GM18867 (cell line): ENCODE measurements at regions not wholly inside any gene's neighbourhood (a gene's known extent, or its start where the extent isn't known, plus 50 kb on each side); places are given as distances from the start of the nearest gene placed in this dataset.
"Not testable (repeated sequence)": the region's sequence is repeated elsewhere in the genome, so short reads cannot be mapped to it uniquely, and the experiment has no call there.

Experiments used
- ATAC-seq: cut with Tn5 transposase; IDR thresholded peaks from one replicate; pipeline ENCODE4 v1.9.1; 2021; ENCODE audit warnings: mild to moderate bottlenecking, moderate library complexity; ENCODE audit not compliant: unreplicated experiment

DNA sequence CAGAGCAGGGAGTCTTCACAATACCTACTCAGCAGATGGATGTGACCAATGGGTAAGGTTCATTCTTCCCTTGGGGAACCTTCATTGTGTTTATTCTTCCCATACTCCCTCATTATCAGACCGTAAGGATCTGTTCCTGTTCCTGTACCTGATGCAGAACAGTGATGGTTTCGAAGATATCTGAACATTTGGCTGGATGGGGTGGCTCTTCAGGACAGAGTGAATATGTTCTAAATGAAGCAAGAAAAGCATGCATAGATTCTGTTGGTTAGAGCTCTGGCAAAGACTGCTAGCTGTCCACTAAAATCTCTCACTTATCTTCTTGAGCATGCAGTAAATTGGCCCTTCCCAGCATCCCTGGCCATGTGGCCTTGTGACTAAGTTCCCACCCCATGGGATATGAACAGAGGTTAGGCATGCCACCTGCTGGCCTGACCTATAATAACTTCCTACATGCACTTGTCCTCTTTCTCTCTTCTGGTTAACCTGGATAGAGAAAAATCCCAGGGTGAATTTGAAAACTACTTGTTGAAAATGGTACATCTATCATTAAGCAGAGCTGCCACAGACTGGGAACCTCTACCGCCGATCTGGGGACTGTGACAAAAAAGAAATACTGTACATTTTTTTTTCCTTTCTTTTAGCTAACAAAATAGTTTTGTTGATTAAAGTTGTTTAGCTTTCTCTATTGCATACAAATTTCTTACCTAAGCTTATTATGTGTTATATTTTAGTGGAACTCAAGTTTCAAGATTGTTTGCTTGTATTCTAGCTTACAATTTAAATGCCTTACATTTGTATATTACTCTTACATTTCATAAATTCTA, 60.0 kb upstream of the BANK1 start:
- ATAC-seq: peak; percentile 95

DNA sequence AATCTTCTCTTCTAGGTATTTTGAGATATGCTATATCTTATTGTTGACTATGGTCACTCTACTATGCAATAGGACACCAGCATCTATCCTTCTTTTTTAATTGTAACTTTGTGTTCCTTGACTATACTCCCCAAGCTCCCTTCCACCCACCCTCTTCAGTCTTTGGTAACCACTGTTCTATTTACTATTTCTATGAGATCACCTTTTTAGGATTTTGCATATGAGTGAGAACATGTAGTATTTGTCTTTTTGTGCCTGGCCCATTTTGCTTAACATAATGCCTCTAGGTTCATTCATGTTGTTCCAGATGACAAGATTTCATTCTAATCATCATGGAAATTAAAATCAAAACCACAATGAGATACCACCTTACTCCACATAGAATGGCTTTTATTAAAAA, 63.3 kb upstream of the BANK1 start:
- no peak for ATAC-seq

DNA sequence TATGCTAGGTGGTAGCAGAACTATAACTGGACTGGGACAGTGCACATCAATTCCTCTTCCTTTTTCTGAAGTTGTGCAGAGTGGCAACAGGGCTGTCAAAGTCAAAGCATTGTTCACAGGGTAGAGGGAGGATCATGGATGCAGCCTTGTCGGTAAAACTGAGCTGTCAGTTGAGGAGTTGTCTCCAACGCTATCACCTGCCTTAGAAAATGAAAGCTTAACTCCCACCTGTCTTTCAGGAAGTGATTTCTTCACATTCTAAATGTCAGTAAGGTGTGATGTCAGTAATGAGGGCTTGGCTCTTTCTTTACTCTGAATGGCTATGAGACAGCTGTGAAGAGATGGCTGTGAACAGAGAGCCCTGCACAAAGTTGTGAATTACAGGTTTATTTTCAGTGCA, 66.4 kb upstream of the BANK1 start:
- ATAC-seq: peak; percentile 93

DNA sequence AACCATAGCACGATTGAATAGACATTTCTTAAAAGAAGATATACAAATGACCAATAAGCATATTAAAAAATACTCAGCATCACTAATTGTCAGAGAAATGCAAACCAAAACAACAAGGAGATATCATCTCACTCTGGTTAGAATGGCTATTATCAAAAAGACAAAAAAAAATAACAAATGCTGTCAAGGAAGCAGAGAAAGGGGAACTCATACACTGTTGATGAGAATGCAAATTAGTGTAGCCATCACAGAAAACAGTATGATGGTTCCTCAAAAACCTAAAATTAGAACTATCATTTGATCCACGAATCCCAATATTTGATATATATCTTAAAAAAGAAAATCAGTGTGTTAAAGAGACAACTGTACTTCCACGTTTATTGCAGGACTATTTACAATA, 71.7 kb upstream of the BANK1 start:
- ATAC-seq: no peak

DNA sequence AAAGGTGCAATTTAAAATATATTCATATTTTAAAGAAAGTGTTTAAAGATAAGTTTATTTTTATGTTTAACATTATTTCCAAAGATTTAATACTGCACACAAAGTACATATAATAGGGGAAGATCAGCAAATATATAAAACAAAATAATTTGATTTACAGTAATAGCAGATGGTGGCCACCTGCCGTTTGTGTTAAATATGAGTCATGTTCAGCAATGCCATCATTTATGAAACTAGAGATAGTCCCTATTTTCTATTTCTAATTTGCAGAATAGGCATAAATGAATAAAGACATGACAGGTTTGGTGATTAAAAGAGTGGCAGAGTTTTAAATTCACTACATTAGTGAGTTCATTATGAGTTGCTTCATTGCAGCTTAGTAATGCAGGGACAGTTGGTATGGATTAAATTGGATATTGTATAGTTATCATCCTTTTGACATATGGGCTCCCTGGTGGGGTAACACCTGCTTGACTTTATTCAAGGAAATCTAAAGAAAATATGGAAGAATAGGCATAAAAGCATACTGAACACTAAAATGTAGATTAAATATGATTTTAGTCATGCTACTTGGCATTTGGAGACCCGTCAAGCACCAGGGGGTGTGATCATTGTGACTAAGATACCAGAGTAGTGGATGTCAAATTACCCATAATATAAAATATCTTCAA, 78.8 kb upstream of the BANK1 start:
- no peak for ATAC-seq

DNA sequence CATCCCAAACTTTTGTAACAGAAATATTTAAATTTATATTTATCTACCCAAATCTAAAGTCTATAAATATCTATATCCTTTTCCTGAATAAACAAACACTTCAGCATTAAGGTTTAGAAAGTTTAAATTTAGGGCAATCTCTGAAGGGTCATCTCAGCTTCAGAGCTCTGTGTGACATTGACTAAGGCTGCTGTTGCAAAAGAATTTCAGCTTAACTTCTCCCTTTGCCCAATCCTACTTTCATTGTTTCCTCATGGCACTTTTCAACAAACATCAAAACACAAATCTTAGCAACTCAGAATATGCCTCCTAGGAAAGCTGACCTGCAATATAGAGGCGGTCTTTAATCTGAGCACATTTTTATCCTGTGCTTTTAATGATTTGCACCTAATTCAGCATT, 79.7 kb upstream of the BANK1 start:
- ATAC-seq: no peak

DNA sequence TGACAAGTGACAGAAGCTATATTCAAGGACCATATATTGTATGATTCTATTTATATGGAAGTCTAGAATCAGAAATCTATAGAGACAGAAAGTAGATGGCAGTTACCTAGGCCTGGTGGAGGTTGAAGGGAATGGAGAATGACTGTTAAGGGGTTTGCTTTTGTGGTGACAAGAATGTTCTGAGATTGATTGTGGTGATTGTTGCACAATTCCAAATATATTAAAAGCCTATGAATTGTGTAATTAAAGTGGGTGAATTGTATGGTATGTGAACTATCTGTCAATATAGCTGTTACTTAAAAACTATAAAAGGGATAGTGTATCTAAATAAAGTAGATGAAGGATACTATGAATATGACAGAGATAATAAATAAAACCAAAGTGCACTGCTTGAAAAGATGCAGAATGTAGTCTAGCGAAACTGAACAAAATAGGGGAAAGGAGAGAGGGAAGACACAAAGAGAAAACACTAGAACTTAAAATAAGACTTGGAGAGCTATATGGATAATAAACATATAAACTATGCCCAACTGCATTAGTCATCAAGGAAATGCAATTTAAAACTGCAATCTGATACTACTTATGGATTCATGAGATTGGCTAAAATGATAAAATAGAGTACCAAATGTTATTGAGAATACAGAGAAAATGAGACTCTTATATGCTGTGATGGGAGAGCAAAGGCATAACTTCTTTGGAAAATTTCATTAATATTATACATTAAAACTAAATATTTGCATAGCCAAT, 82.1 kb upstream of the BANK1 start:
- no peak for ATAC-seq

DNA sequence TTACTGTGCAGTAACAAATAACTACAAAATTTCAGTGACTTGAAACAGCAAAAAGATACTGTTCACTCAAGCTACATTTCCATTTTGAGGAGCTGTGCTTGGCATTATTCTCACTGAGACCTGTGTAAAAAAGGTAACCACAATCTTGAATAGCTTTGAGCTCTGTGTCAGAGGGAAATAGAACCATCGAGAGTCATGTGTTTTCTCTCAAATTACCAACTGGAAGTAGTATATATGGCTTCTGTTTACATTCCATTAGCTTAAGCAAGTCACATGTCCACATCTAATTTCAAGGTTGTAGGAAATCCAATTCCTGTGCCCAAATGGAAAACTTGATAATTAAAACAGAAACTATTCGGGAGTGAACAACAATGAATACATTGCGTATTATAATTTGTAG, 82.9 kb upstream of the BANK1 start:
- no peak for ATAC-seq

DNA sequence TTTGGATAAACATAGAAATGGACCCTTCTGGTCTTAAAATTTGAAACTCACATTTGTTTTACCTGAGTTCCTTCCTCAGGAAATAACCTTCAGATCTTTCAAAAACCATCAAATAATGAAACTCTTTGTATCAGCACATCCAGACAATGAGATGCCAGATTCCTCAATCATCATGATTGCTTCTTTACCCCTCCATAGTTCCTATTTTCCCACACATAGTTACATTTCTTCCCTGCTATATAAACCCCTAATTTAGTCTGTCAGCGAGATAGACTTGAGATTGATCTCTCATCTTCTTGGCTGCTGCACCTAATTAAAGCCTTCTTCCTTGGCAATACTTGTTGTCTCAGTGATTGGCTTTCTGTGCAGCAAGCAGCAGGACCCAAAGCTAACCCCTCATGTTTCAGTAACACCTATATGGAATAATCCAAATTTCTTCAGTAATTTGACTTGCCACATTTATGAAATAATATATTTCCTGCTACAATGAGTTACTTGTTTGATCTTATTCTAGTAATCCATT, 83.9 kb upstream of the BANK1 start:
- no peak for ATAC-seq

DNA sequence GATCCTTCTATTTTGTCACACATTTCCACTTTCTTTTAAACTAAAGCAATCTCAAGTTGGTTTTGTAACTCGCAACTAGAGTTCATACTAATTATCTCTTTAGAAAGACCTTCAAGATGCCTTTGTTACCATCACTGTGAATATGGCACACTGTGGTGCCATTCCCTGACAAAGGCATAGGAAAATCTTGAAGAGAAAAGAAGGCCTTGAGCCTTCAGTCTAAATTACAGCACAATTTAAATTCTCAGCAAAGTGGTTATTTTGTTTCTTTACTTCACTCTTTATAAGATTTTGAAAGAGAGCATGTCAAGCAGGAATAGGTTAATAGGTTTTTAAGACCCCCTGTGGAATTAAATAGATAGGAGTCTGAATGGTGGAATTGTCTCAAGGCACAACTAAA, 89.0 kb upstream of the BANK1 start:
- ATAC-seq: no peak

DNA sequence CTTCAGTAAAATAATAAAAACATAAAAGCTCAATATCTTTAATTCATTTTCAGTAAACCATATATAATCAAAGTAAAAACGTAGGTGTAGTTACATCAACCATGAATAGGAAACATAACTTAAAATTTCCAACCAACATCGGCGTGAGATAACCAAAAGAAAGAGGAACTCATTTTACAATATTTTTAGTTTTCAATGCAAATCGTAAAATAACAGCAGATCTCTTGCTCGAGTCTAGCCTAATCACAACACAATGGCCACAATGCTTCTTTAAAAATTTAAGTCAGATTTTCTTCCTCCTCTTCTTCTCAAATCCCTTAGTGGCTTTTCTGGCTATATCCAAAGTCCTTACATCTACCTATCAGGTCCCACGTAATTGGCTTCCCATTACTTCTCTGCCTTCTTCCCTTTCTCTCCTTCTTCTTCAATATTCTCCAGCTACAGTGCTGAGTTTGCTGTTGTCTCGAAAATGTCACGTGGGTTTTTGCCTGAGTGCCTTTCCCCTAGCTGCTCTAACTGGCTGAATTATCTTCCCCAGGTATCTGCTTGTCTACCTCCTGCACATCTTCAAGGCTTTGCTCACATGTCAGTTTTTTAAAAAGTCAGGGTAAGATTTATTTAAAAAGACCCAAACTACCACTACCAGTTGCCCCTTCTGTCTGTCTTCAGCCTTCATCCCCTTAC, 90.9 kb upstream of the BANK1 start:
- ATAC-seq: peak; percentile 43

DNA sequence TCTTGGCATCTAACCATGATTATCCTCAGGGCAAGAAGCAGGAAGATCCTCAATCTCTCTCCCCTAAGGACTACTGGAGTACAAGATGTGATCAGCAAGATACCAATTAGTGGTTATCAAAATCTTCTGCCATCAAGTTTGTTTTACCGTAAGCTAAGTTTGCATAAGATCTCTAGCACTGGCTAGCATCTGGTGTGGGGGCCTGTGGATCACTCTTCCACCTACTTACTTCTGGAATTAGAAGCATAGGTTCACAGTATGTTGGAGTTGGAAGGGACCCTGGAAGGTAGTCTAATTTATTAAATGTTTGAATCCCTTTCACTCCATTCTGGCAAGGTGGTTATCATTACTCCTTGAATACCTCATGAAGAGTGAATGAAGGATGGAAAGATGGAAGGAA, 93.3 kb upstream of the BANK1 start:
- no peak for ATAC-seq

DNA sequence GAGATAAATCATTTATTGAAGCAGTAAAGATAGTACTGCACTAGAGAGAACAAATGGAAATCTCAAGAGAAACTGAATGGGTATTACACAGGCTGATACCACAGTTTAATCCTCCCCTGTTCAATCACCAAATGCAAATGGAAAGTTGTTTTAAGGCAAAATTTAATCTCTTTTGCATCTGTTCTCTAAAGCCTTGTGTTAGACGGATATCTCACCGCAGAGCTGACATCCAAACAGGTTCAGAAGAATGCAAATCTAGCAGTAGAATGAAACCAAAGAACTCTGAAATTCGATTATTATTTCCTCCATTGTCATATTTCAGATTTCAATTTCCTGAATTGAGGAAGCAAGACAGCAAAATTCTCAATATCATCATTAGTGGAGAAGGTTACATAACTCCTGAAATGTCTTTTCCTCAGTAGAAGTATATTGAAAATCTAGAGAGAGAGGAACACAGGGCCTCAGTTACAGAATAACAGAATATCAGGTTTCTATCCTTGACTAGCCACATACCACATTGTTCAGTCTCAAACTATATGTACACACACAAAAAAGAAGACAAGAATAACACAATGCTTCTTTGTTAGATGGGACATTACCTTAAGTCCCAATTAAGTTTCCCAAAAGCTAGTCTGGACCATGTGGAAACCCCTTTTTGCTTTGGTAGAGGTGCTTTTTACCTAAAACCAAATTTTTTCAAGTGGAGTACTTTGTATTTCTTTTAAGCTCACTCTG, 94.1 kb upstream of the BANK1 start:
- no peak for ATAC-seq

DNA sequence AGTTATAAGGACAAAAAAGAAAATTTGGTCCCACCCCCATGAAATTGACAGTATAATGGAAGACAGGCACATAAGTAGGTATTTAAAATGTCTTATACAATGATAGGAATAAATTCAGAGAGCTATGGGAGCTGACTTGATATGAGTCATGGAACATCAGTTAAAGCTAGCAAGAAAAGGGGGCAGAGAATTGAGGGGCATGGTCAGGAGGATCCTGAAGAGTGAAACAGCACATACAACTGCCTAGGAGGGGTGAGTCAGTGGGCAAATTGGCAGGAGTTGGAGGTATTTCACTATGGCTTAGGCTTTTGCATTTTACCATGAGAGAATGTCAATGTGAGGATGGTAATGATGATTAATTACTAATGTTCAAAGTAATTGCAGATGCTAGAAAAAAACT, 95.4 kb upstream of the BANK1 start:
- no peak for ATAC-seq

DNA sequence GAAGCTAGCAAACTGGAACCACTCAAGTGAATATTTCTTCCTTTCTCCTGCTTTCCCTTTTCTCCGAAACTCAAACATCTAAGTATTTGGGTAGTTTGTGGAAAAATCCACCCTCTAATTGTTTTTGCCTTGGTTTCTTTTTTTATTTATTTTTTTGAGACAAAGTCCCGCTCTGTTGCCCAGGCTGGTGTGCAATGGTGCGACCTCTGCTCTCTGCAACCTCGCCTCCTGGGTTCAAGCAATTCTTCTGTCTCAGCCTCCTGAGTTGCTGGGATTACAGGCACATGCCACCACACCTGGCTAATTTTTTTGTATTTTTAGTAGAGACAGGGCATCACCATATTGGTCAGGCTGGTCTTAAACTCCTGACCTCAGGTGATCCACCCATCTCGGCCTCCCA, 96.1 kb upstream of the BANK1 start:
- not testable (repeated sequence) for ATAC-seq

DNA sequence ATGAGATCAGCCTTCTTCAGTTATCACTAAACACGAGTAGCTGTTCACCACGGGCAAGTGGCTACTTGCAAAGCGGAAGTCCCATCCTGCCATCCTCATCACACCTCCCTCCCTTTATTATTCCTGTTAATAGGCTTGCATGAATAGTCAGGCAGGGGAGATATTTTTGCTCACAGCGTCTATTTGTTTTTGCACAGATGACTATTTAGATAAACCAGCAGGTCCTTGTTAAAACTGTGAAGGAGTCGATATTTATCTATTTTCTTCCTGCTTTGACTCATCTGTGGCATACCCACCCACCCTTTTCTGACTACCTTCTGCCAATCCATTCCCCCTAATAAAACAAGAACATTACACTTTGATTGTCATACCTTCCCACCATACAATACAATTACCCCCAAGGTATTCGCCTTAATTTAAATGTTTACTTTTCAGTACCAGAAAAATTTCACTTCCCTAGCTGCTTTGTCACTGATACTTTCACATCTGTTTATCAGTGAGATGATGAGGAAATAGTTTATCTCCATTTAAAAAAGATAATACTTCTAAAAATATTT, 96.6 kb upstream of the BANK1 start:
- peak; percentile 78 for ATAC-seq

DNA sequence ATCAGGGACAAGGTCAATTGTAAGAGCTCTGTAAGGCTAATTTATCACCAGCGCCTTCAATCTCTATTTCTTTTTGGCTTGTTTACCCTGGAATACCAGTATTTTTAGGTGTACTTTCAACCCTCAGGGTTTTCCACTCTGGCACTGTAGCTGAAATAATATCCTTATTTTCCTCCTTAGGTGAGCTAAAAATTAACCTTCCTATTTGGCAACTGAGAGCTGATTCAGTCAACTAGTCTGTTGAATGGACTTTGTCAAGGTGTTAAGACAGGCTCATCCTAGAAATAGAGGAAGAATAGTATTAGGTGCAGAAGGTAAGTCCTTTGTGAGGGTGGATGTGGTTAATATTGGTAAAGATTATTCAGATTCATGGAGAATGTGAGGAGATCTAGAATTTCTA, 101.3 kb upstream of the BANK1 start:
- no peak for ATAC-seq

DNA sequence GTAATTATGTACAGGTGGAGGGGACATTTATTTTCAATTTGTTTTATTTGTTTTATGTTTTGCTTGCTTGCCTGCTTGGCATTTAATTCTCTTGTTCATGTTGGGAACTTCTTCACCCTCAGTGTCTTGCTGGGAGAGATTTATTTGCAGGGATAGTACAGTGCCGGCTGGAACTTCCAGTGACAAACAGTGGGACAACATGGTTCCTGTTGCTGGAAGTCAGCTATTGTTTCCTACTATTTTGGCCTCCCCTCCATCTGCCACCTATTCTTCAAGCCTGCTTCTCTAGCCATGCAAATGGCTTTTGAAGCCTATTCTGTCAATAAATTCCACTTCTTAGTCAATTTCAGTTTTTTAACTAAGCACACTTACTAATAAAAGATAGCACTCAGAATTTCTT, 105.4 kb upstream of the BANK1 start:
- no peak for ATAC-seq

DNA sequence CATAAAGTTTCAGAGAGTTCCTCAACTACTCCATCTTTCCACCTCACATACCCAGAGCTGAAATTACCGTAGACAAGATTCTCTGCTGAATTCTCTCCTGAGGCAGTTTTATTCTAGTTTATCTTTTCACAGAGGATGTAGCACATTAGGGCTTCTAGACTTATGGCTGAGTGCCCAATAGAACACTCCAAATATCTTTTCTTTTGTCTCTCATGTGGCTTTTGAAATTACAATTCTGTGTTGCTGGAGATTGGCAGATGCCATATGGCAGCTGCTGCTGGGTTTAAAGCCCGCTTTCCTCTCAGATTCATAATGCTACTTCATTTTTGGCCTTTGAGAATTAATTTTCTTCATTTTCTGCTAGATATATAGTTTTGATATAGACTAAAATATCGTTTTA, 107.6 kb upstream of the BANK1 start:
- no peak for ATAC-seq

DNA sequence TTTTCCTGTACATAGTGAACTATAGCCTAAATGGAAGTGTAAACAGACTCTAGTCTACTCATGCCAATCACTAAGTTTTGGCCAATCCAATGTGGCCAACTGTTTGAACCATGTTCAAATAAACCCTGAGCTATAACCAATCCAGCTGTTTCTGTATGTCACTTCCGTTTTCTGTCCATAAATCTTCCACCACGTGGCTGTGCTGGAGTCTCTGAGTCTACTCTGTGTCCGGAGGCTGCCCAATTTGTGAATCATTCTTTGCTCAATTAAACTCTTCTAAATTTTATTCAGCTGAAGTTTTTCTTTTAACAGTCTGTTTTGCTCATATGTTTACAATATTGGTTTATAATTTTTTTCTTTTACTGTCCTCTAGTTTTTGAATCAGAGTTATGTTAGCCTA, 112.3 kb upstream of the BANK1 start:
- no peak for ATAC-seq
